ENCODE measurements at regions not wholly inside any gene's neighbourhood (a gene's known extent, or its start where the extent isn't known, plus 50 kb on each side); places are given as distances from the start of the nearest gene placed in this dataset.

DNA sequence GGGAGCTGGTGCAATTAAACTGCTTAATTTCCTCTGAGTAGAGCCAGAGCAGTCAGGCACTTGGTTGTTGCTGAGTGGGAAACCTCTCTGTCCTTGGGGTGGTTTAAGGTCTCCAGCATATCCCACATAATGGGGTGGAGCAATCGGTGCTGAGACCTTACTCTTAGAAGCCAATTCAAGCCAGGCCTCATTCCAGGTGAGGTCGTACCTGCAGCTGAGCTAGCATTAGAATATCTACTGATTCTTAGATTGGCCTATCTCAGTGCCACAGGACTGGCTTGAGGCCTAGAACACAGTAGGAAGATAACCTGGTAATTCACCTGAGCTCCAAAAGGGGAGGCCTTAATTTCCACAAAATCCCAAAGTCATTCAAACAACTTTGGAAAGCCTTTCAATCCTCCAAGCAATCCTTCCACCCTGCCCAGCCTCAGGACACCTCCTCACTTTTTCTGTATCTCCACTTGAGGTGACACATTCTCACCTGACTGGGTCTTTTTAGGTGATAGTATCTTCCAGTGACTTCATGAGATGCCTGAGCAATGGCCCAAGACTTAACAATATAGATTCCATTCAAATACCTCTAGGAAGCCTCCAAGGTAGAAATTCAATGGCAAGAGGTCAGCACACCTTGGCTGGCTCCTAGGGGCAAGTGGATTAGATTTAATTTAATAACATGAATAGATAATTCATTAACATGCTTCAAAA is 91.0 kb downstream of the FEM1C start:
- TF ChIP-seq POLR2AphosphoS5 (IDR thresholded peaks at IDR 0.05; ENCODE audit: insufficient read depth in 1 of 2, low read depth in 1 of 2) = no peak
- TF ChIP-seq, protein P1, sequence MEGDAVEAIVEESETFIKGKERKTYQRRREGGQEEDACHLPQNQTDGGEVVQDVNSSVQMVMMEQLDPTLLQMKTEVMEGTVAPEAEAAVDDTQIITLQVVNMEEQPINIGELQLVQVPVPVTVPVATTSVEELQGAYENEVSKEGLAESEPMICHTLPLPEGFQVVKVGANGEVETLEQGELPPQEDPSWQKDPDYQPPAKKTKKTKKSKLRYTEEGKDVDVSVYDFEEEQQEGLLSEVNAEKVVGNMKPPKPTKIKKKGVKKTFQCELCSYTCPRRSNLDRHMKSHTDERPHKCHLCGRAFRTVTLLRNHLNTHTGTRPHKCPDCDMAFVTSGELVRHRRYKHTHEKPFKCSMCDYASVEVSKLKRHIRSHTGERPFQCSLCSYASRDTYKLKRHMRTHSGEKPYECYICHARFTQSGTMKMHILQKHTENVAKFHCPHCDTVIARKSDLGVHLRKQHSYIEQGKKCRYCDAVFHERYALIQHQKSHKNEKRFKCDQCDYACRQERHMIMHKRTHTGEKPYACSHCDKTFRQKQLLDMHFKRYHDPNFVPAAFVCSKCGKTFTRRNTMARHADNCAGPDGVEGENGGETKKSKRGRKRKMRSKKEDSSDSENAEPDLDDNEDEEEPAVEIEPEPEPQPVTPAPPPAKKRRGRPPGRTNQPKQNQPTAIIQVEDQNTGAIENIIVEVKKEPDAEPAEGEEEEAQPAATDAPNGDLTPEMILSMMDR (IDR thresholded peaks at IDR 0.05) = no peak
- TF ChIP-seq POLR2A (IDR thresholded peaks at IDR 0.05) = no peak

Measured in vagina (tissue), 2 donors.